Endothelial cell of umbilical vein (primary cell): ENCODE measurements at regions not wholly inside any gene's neighbourhood (a gene's known extent, or its start where the extent isn't known, plus 50 kb on each side); places are given as distances from the start of the nearest gene placed in this dataset.

ENCODE experiments used
- BruUV-seq: library from RNA; stranded (reverse); fragments of 400-500 nt; replicated peaks from 2 replicates; lab custom pipeline; 2021; lab: Mats Ljungman, UMichigan
- CTCF ChIA-PET: fragments of 300-600, 350-600 bp; sonication (Branson Sonifier 250); formaldehyde crosslinking; loops from one replicate; lab custom pipeline; 2021; ENCODE audit warnings: antibody characterized with exemption, inconsistent platforms; lab: Charles Lee
- POLR2A ChIA-PET: fragments of 300-600, 350-600 bp; sonication (Branson Sonifier 250); formaldehyde crosslinking; loops from one replicate; lab custom pipeline; 2021; ENCODE audit warnings: antibody characterized with exemption, inconsistent platforms; lab: Charles Lee
- DNase-seq: peaks from one replicate; pipeline ENCODE4 v3.0.0-alpha.2; 2011; ENCODE audit warnings: low read depth, low spot score
- FAIRE-seq: peaks from 2 replicates; lab custom pipeline; 2011; peaks lifted over from hg19 to GRCh38; lab: Jason Lieb, UNC
- H2AFZ ChIP-seq: 2 replicates; pipeline ENCODE4 v1.6.0; 2012; ENCODE audit warnings: low read depth, low read length, control low read depth, inconsistent platforms
- H3K27ac ChIP-seq: 2 replicates; pipeline ENCODE4 v1.5.1; 2011; ENCODE audit warnings: low read depth, mild to moderate bottlenecking, control low read depth, low read length, moderate library complexity; ENCODE audit not compliant: insufficient read depth
- H3K27me3 ChIP-seq, 2 experiments: 2 replicates each; pipeline versions ENCODE4 v1.6.0 to v1.6.1; 2011; ENCODE audit warnings: low read length in 2 of 2, mixed read lengths in 1 of 2; ENCODE audit not compliant: control insufficient read depth in 2 of 2, insufficient read depth in 2 of 2
- H3K36me3 ChIP-seq, 2 experiments: 2 replicates in 1 of 2; 3 replicates in 1 of 2; pipeline ENCODE4 v1.5.1; 2011; ENCODE audit warnings: low read length in 2 of 2, mild to moderate bottlenecking in 1 of 2, moderate library complexity in 1 of 2; ENCODE audit not compliant: control insufficient read depth in 2 of 2, insufficient read depth in 2 of 2; ENCODE audit errors: extremely low read depth in 1 of 2
- H3K4me1 ChIP-seq: 3 replicates; pipeline ENCODE4 v1.5.1; 2011; ENCODE audit warnings: mild to moderate bottlenecking, low read length; ENCODE audit not compliant: control insufficient read depth, insufficient read depth; ENCODE audit errors: extremely low read depth
- H3K4me2 ChIP-seq: 2 replicates; pipeline ENCODE4 v1.6.1; 2011; ENCODE audit warnings: low read length, control low read depth, mixed read lengths; ENCODE audit not compliant: insufficient read depth
- H3K4me3 ChIP-seq, 3 experiments: fragments of 200-600 bp in 1 of 3; sonication (generic), shearing (Covaris generic) in 1 of 3; replicated peaks in 1 of 3; 2 replicates each; pipeline ENCODE4 v1.5.1; 2011 to 2016; ENCODE audit warnings: control low read depth in 3 of 3, low read length in 3 of 3, mild to moderate bottlenecking in 2 of 3, inconsistent platforms in 1 of 3, low read depth in 1 of 3, moderate library complexity in 1 of 3; ENCODE audit not compliant: insufficient read depth in 1 of 3
- H3K79me2 ChIP-seq: 2 replicates; pipeline ENCODE4 v1.6.0; 2012; ENCODE audit warnings: low read length, inconsistent platforms; ENCODE audit not compliant: control insufficient read depth, insufficient read depth
- H3K9ac ChIP-seq: replicated peaks from 2 replicates; pipeline ENCODE3; 2011; ENCODE audit warnings: low read length, control low read depth; ENCODE audit not compliant: insufficient read depth; ENCODE audit errors: extremely low read depth
- H3K9me1 ChIP-seq: replicated peaks from 3 replicates; pipeline ENCODE4 v1.6.0; 2011; ENCODE audit warnings: mild to moderate bottlenecking, low read length; ENCODE audit not compliant: control insufficient read depth, insufficient read depth; ENCODE audit errors: extremely low read depth
- H3K9me3 ChIP-seq: replicated peaks from 2 replicates; pipeline ENCODE4 v1.5.1; 2012; ENCODE audit warnings: low read length, inconsistent platforms; ENCODE audit not compliant: control insufficient read depth, insufficient read depth
- H4K20me1 ChIP-seq: replicated peaks from 2 replicates; pipeline ENCODE3; 2011; ENCODE audit warnings: mild to moderate bottlenecking, low read length; ENCODE audit not compliant: control insufficient read depth, insufficient read depth; ENCODE audit errors: extremely low read depth
- CTCF ChIP-seq, 2 donors: IDR thresholded peaks; 1 replicate in 1 of 2; 2 replicates in 1 of 2; pipeline ENCODE4 v1.5.1; 2011; ENCODE audit warnings: low read length in 2 of 2, mild to moderate bottlenecking in 2 of 2, moderate library complexity in 2 of 2, control low read depth in 1 of 2, inconsistent platforms in 1 of 2, low read depth in 1 of 2; ENCODE audit not compliant: insufficient read depth in 1 of 2; ENCODE audit errors: extremely low read depth in 1 of 2
- EZH2 ChIP-seq: IDR thresholded peaks from 2 replicates; pipeline ENCODE4 v1.6.1; 2012; ENCODE audit warnings: borderline replicate concordance, low read depth, mild to moderate bottlenecking, moderate library complexity, low read length, inconsistent platforms; ENCODE audit not compliant: severe bottlenecking
- FOS ChIP-seq: IDR thresholded peaks from 2 replicates; pipeline ENCODE4 v1.6.1; 2011; ENCODE audit warnings: mild to moderate bottlenecking, low read length, moderate library complexity, borderline replicate concordance; ENCODE audit not compliant: insufficient read depth
- GATA2 ChIP-seq: IDR thresholded peaks from 2 replicates; pipeline ENCODE4 v1.7.0; 2011; ENCODE audit warnings: low read depth, mild to moderate bottlenecking, moderate library complexity, mixed read lengths, low read length; ENCODE audit not compliant: insufficient read length, insufficient read depth
- JUN ChIP-seq: IDR thresholded peaks from 2 replicates; pipeline ENCODE4 v1.6.1; 2011; ENCODE audit warnings: borderline replicate concordance, low read depth; ENCODE audit not compliant: insufficient read length, insufficient read depth
- MAX ChIP-seq: IDR thresholded peaks from 2 replicates; pipeline ENCODE4 v1.6.1; 2011; ENCODE audit not compliant: insufficient read depth, insufficient read length
- MYC ChIP-seq: IDR thresholded peaks from one replicate; pipeline ENCODE4 v1.6.1; 2011; ENCODE audit warnings: mild to moderate bottlenecking, low read depth, low read length
- POLR2A ChIP-seq: IDR thresholded peaks from 2 replicates; pipeline ENCODE4 v1.6.1; 2012; ENCODE audit warnings: low read depth, mild to moderate bottlenecking, control low read depth, low read length
- POLR2AphosphoS5 ChIP-seq: IDR thresholded peaks from 2 replicates; pipeline ENCODE4 v1.6.1; 2012; ENCODE audit warnings: low read depth, mild to moderate bottlenecking, control low read depth, low read length, moderate library complexity; ENCODE audit not compliant: insufficient read depth
- dilution Hi-C: fragments of 300-500 bp; cut with MboI; formaldehyde crosslinking; loops from one replicate; pipeline ENCODE4 v1.15.0; 2019; ENCODE audit warnings: low sequenced_read_pairs; ENCODE audit not compliant: extremely low pct_ligation_motif_present
- intact Hi-C: fragments of 100-400 bp; cut with micrococcal nuclease; formaldehyde crosslinking; loops from one replicate; pipeline ENCODE4 v1.10.0; 2022

- Histone ChIP-seq H3K27me3 (no peaks in the 10 kb centered on the region), H3K4me1 (no peaks in the 10 kb centered on the region), H3K9me1 (no peaks in the 10 kb centered on the region), H3K79me2 (no peaks in the 10 kb centered on the region), H3K4me2 (no peak overlapping the region), H3K27ac (no peak overlapping the region), H3K4me3 (no peak overlapping the region), H4K20me1 (no peaks in the 10 kb centered on the region), H3K9me3 (no peaks in the 10 kb centered on the region), H3K36me3 (no peaks in the 10 kb centered on the region), H3K9ac (no peak overlapping the region), H2AFZ (no peak overlapping the region)
- DNase-seq = no peak
- intact Hi-C loops (no loop called here), dilution Hi-C loops (no loop called here)
- no peak for TF ChIP-seq FOS
- no peak for TF ChIP-seq JUN
- no peak for TF ChIP-seq MYC
- TF ChIP-seq MAX = no peak
- no peak for TF ChIP-seq CTCF (IDR thresholded peaks at IDR 0.05; ENCODE audit: extremely low read depth in 1 of 2, insufficient read depth in 1 of 2, low read depth in 1 of 2, low read length in 2 of 2)
- no peak for TF ChIP-seq POLR2A
- no peak for TF ChIP-seq EZH2
- TF ChIP-seq GATA2 = no peak
- TF ChIP-seq POLR2AphosphoS5 = no peak
- ChIA-PET CTCF (no interaction called here), POLR2A (no interaction called here)
- BruUV-seq = no TSS peak
- FAIRE-seq = no peak
Observed at GRCh38 chr6:86017236-86017635, 374.6 kb upstream of the SYNCRIP start.
